Uterus (tissue), 2 donors: ENCODE measurements at regions not wholly inside any gene's neighbourhood (a gene's known extent, or its start where the extent isn't known, plus 50 kb on each side); places are given as distances from the start of the nearest gene placed in this dataset.

ENCODE experiments used
- POLR2A ChIP-seq, 2 donors: fragments of 450-650 bp; IDR thresholded peaks; one replicate each; pipeline ENCODE4 v1.6.1; 2016; ENCODE audit warnings: antibody characterized with exemption in 2 of 2, mild to moderate bottlenecking in 1 of 2, moderate library complexity in 1 of 2
- TF ChIP-seq, protein P1 (sequence below), 4 experiments: fragments of 200-600 bp in 2 of 4; fragments of 450-650 bp in 2 of 4; sonication (generic) in 2 of 4; IDR thresholded peaks; one replicate each; pipeline ENCODE4 v1.5.1; 2016 to 2019; ENCODE audit warnings: antibody characterized with exemption in 4 of 4, mild to moderate bottlenecking in 2 of 4, moderate library complexity in 1 of 4

DNA sequence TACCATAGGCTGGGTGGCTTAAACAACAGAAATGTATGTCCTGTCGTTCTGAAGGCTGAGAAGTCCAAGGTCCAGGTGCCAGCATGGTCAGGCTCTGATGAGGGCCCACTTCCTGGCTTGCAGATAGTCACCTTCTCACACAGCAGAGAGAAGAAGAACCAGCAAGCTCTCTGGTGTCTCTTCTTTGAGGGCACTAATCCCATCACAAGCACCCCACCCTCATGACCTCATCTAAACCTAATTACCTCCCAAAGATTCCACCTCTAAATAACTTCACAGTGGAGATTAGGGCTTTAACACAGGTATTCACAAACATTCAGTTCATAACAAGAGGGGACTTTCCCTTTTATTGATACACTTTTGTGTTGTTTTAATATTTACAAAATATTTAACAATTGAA, 61.1 kb downstream of the RIN2 start:
- no peak for TF ChIP-seq POLR2A (IDR thresholded peaks at IDR 0.05)
- TF ChIP-seq, protein P1, sequence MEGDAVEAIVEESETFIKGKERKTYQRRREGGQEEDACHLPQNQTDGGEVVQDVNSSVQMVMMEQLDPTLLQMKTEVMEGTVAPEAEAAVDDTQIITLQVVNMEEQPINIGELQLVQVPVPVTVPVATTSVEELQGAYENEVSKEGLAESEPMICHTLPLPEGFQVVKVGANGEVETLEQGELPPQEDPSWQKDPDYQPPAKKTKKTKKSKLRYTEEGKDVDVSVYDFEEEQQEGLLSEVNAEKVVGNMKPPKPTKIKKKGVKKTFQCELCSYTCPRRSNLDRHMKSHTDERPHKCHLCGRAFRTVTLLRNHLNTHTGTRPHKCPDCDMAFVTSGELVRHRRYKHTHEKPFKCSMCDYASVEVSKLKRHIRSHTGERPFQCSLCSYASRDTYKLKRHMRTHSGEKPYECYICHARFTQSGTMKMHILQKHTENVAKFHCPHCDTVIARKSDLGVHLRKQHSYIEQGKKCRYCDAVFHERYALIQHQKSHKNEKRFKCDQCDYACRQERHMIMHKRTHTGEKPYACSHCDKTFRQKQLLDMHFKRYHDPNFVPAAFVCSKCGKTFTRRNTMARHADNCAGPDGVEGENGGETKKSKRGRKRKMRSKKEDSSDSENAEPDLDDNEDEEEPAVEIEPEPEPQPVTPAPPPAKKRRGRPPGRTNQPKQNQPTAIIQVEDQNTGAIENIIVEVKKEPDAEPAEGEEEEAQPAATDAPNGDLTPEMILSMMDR (IDR thresholded peaks at IDR 0.05) = no peak
